Muscle of leg (tissue), 3 donors: ENCODE measurements at regions not wholly inside any gene's neighbourhood (a gene's known extent, or its start where the extent isn't known, plus 50 kb on each side); places are given as distances from the start of the nearest gene placed in this dataset.
"Not testable (repeated sequence)": the region's sequence is repeated elsewhere in the genome, so short reads cannot be mapped to it uniquely, and the experiment has no call there.

Experiments used
- DNase-seq: peaks from one replicate; pipeline ENCODE4 v3.0.0; 2013
- H3K27ac ChIP-seq: one replicate; pipeline ENCODE4 v1.5.1; 2013; ENCODE audit warnings: mild to moderate bottlenecking, low read length, control low read depth
- H3K27me3 ChIP-seq: one replicate; pipeline ENCODE4 v1.6.1; 2013; ENCODE audit warnings: low read length; ENCODE audit not compliant: control insufficient read depth, insufficient read depth
- H3K36me3 ChIP-seq: one replicate; pipeline ENCODE4 v1.6.1; 2013; ENCODE audit warnings: low read length; ENCODE audit not compliant: control insufficient read depth, insufficient read depth
- H3K4me1 ChIP-seq: one replicate; pipeline ENCODE4 v1.6.1; 2013; ENCODE audit warnings: low read length; ENCODE audit not compliant: control insufficient read depth, insufficient read depth
- H3K4me3 ChIP-seq: one replicate; pipeline ENCODE4 v1.5.1; 2013; ENCODE audit warnings: low read length, control low read depth
- H3K9me3 ChIP-seq: replicated peaks from 2 replicates; pipeline ENCODE4 v1.6.1; 2013; ENCODE audit warnings: low read depth, low read length; ENCODE audit not compliant: control insufficient read depth
- WGBS: methylation state at CpG from one replicate; pipeline ENCODE4 v1.1.5; 2013; ENCODE audit warnings: missing lambda C conversion rate; ENCODE audit not compliant: insufficient coverage; 5-methylcytosine and 5-hydroxymethylcytosine counted together

GRCh38 chr17:71872843-71873485 is 247.9 kb upstream of the SOX9 start:
- H3K27ac ChIP-seq, result no peak overlapping the region
- H3K36me3 ChIP-seq, result no peaks in the 10 kb centered on the region
- no peaks in the 10 kb centered on the region for H3K9me3 ChIP-seq
- H3K27me3 ChIP-seq, result no peaks in the 10 kb centered on the region
- H3K4me3 ChIP-seq, result no peak overlapping the region
- no CpG with 5 or more reads among the region's 6 CpGs for WGBS
- DNase-seq, result peak; percentile 84
- H3K4me1 ChIP-seq, result peaks cover 7% of the 10 kb centered on the region

GRCh38 chr17:71874773-71875172 is 246.0 kb upstream of the SOX9 start:
- not testable (repeated sequence) for H3K4me1 ChIP-seq, H3K9me3 ChIP-seq, H3K27ac ChIP-seq, H3K36me3 ChIP-seq, H3K4me3 ChIP-seq, DNase-seq, H3K27me3 ChIP-seq
- WGBS, result no CpG with 5 or more reads among the region's 2 CpGs

- no peak overlapping the region for H3K27ac ChIP-seq
- H3K4me1 ChIP-seq, result no peaks in the 10 kb centered on the region
- no peaks in the 10 kb centered on the region for H3K36me3 ChIP-seq
- no peaks in the 10 kb centered on the region for H3K9me3 ChIP-seq
- DNase-seq, result no peak
- 57% methylated on average over 1 of the region's 1 CpG for WGBS
- H3K4me3 ChIP-seq, result no peak overlapping the region
- H3K27me3 ChIP-seq, result no peaks in the 10 kb centered on the region
Observed at GRCh38 chr17:71878271-71878670, 242.5 kb upstream of the SOX9 start.

- Histone ChIP-seq H3K27ac (no peak overlapping the region), H3K4me3 (no peak overlapping the region), H3K36me3 (no peaks in the 10 kb centered on the region), H3K9me3 (no peaks in the 10 kb centered on the region), H3K4me1 (no peaks in the 10 kb centered on the region), H3K27me3 (no peaks in the 10 kb centered on the region)
- no peak for DNase-seq
- WGBS, result no CpG with 5 or more reads among the region's 4 CpGs
Observed at GRCh38 chr17:71878998-71879397, 241.8 kb upstream of the SOX9 start.

- H3K4me3 ChIP-seq, result no peak overlapping the region
- no peaks in the 10 kb centered on the region for H3K4me1 ChIP-seq
- no peak overlapping the region for H3K27ac ChIP-seq
- no peak for DNase-seq
- WGBS, result no CpG with 5 or more reads among the region's 3 CpGs
- no peaks in the 10 kb centered on the region for H3K36me3 ChIP-seq
- no peaks in the 10 kb centered on the region for H3K27me3 ChIP-seq
- no peaks in the 10 kb centered on the region for H3K9me3 ChIP-seq
Observed at GRCh38 chr17:71881041-71881440, 239.8 kb upstream of the SOX9 start.

- Histone ChIP-seq H3K4me1 (no peaks in the 10 kb centered on the region), H3K27me3 (no peaks in the 10 kb centered on the region), H3K9me3 (no peaks in the 10 kb centered on the region), H3K4me3 (no peak overlapping the region), H3K27ac (no peak overlapping the region), H3K36me3 (no peaks in the 10 kb centered on the region)
- no peak for DNase-seq
- 67% methylated on average over 1 of the region's 2 CpGs for WGBS
Observed at GRCh38 chr17:71881581-71881980, 239.2 kb upstream of the SOX9 start.

GRCh38 chr17:71883258-71883657 is 237.6 kb upstream of the SOX9 start:
- DNase-seq, result no peak

GRCh38 chr17:71883845-71884244 is 237.0 kb upstream of the SOX9 start:
- no CpG with 5 or more reads among the region's 3 CpGs for WGBS
- Histone ChIP-seq H3K4me1 (no peaks in the 10 kb centered on the region), H3K4me3 (no peak overlapping the region), H3K27me3 (no peaks in the 10 kb centered on the region), H3K36me3 (no peaks in the 10 kb centered on the region), H3K27ac (no peak overlapping the region), H3K9me3 (no peaks in the 10 kb centered on the region)
- no peak for DNase-seq

More at GRCh38 chr17:71883258-71883657, 237.6 kb upstream of the SOX9 start:
- Histone ChIP-seq H3K36me3 (no peaks in the 10 kb centered on the region), H3K4me3 (no peak overlapping the region), H3K9me3 (no peaks in the 10 kb centered on the region), H3K27me3 (no peaks in the 10 kb centered on the region), H3K4me1 (no peaks in the 10 kb centered on the region), H3K27ac (no peak overlapping the region)
- WGBS, result no CpG with 5 or more reads among the region's 2 CpGs

GRCh38 chr17:71885662-71886061 is 235.2 kb upstream of the SOX9 start:
- no peaks in the 10 kb centered on the region for H3K4me1 ChIP-seq
- no peak overlapping the region for H3K27ac ChIP-seq
- H3K27me3 ChIP-seq, result no peaks in the 10 kb centered on the region
- H3K9me3 ChIP-seq, result no peaks in the 10 kb centered on the region
- H3K36me3 ChIP-seq, result no peaks in the 10 kb centered on the region
- H3K4me3 ChIP-seq, result no peak overlapping the region
- no peak for DNase-seq

- Histone ChIP-seq H3K4me1 (peaks cover 3% of the 10 kb centered on the region), H3K27me3 (no peaks in the 10 kb centered on the region), H3K27ac (no peak overlapping the region), H3K4me3 (no peak overlapping the region), H3K9me3 (no peaks in the 10 kb centered on the region), H3K36me3 (no peaks in the 10 kb centered on the region)
- no peak for DNase-seq
- WGBS, result no CpG with 5 or more reads among the region's 4 CpGs
Observed at GRCh38 chr17:71899317-71899716, 221.5 kb upstream of the SOX9 start.

GRCh38 chr17:71900621-71901229 is 220.1 kb upstream of the SOX9 start:
- H3K27ac ChIP-seq, result no peak overlapping the region
- no peaks in the 10 kb centered on the region for H3K36me3 ChIP-seq
- WGBS, result no CpG with 5 or more reads among the region's 6 CpGs
- no peak overlapping the region for H3K4me3 ChIP-seq
- no peaks in the 10 kb centered on the region for H3K27me3 ChIP-seq
- H3K4me1 ChIP-seq, result peaks cover 3% of the 10 kb centered on the region
- H3K9me3 ChIP-seq, result no peaks in the 10 kb centered on the region
- DNase-seq, result peak; percentile 52
